ENCODE measurements at regions not wholly inside any gene's neighbourhood (a gene's known extent, or its start where the extent isn't known, plus 50 kb on each side); places are given as distances from the start of the nearest gene placed in this dataset.

- Histone ChIP-seq H3K4me1 (peaks cover 0 to 18% (median 9%) of the 10 kb centered on the region in 4 donors), H3K27ac (no peak overlapping the region), H3K4me3 (no peak overlapping the region), H3K27me3 (no peaks in the 10 kb centered on the region), H3K36me3 (no peaks in the 10 kb centered on the region), H3K9me3 (no peaks in the 10 kb centered on the region)
- TF ChIP-seq POLR2AphosphoS5 (IDR thresholded peaks at IDR 0.05), result no peak
- TF ChIP-seq EP300 (IDR thresholded peaks at IDR 0.05), result no peak
- TF ChIP-seq, protein P1, sequence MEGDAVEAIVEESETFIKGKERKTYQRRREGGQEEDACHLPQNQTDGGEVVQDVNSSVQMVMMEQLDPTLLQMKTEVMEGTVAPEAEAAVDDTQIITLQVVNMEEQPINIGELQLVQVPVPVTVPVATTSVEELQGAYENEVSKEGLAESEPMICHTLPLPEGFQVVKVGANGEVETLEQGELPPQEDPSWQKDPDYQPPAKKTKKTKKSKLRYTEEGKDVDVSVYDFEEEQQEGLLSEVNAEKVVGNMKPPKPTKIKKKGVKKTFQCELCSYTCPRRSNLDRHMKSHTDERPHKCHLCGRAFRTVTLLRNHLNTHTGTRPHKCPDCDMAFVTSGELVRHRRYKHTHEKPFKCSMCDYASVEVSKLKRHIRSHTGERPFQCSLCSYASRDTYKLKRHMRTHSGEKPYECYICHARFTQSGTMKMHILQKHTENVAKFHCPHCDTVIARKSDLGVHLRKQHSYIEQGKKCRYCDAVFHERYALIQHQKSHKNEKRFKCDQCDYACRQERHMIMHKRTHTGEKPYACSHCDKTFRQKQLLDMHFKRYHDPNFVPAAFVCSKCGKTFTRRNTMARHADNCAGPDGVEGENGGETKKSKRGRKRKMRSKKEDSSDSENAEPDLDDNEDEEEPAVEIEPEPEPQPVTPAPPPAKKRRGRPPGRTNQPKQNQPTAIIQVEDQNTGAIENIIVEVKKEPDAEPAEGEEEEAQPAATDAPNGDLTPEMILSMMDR (IDR thresholded peaks at IDR 0.05), result no peak
- no peak for TF ChIP-seq POLR2A (IDR thresholded peaks at IDR 0.05)
- WGBS, 5 donors, result 87 to 92% (median 91%) methylated on average over 26 to 27 of the region's 27 CpGs
- peak in 1 of 2 donors; percentile 69 for DNase-seq
- intact Hi-C loops (cut with DNase I; ENCODE audit: low total_unique reads), result no loop called here
These were observed 152.8 kb upstream of the TLE3 start for GRCh38 chr15:70250208-70251201.

- H3K4me3 ChIP-seq, result no peak overlapping the region
- intact Hi-C loops (cut with DNase I; ENCODE audit: low total_unique reads), result no loop called here
- no peaks in the 10 kb centered on the region for H3K36me3 ChIP-seq
- H3K4me1 ChIP-seq, result peaks cover 0 to 18% (median 9%) of the 10 kb centered on the region in 4 donors
- no peak overlapping the region for H3K27ac ChIP-seq
- H3K27me3 ChIP-seq, result no peaks in the 10 kb centered on the region
- 73 to 84% (median 76%) methylated on average over 6 of the region's 6 CpGs for WGBS, 5 donors
- DNase-seq, result no peak
- TF ChIP-seq POLR2AphosphoS5 (IDR thresholded peaks at IDR 0.05) (no peak), POLR2A (IDR thresholded peaks at IDR 0.05) (no peak), EP300 (IDR thresholded peaks at IDR 0.05) (no peak)
- TF ChIP-seq, protein P1 (IDR thresholded peaks at IDR 0.05), result no peak
- no peaks in the 10 kb centered on the region for H3K9me3 ChIP-seq
These were observed 151.9 kb upstream of the TLE3 start for GRCh38 chr15:70249616-70250015.

GRCh38 chr15:70248116-70249025 lies 150.7 kb upstream of the TLE3 start:
- WGBS, 5 donors, result 78 to 87% (median 84%) methylated on average over 9 to 12 of the region's 12 CpGs
- DNase-seq, result peak in 1 of 2 donors; percentile 51
- Histone ChIP-seq H3K27me3 (no peaks in the 10 kb centered on the region), H3K4me1 (peaks cover 0 to 18% (median 9%) of the 10 kb centered on the region in 4 donors), H3K4me3 (no peak overlapping the region), H3K27ac (no peak overlapping the region), H3K9me3 (no peaks in the 10 kb centered on the region), H3K36me3 (no peaks in the 10 kb centered on the region)
- intact Hi-C loops (cut with DNase I; ENCODE audit: low total_unique reads), result no loop called here
- TF ChIP-seq POLR2A (IDR thresholded peaks at IDR 0.05) (no peak), POLR2AphosphoS5 (IDR thresholded peaks at IDR 0.05) (no peak), EP300 (IDR thresholded peaks at IDR 0.05) (no peak)
- TF ChIP-seq, protein P1 (IDR thresholded peaks at IDR 0.05), result no peak

GRCh38 chr15:70247281-70247680 lies 149.6 kb upstream of the TLE3 start:
- intact Hi-C loops (cut with DNase I; ENCODE audit: low total_unique reads), result no loop called here
- Histone ChIP-seq H3K36me3 (no peaks in the 10 kb centered on the region), H3K9me3 (no peaks in the 10 kb centered on the region), H3K4me3 (no peak overlapping the region), H3K4me1 (peaks cover 0 to 18% (median 8%) of the 10 kb centered on the region in 4 donors), H3K27ac (no peak overlapping the region), H3K27me3 (no peaks in the 10 kb centered on the region)
- WGBS, 5 donors, result 87 to 93% (median 92%) methylated on average over 6 of the region's 6 CpGs
- TF ChIP-seq, protein P1 (IDR thresholded peaks at IDR 0.05), result no peak
- TF ChIP-seq EP300 (IDR thresholded peaks at IDR 0.05) (no peak), POLR2A (IDR thresholded peaks at IDR 0.05) (no peak), POLR2AphosphoS5 (IDR thresholded peaks at IDR 0.05) (no peak)
- no peak for DNase-seq

Measured in stomach (tissue), 8 donors.